ENCODE measurements at regions not wholly inside any gene's neighbourhood (a gene's known extent, or its start where the extent isn't known, plus 50 kb on each side); places are given as distances from the start of the nearest gene placed in this dataset.
A peak's percentile ranks its signal among the peaks of the same experiment; 100 is the strongest.

DNA sequence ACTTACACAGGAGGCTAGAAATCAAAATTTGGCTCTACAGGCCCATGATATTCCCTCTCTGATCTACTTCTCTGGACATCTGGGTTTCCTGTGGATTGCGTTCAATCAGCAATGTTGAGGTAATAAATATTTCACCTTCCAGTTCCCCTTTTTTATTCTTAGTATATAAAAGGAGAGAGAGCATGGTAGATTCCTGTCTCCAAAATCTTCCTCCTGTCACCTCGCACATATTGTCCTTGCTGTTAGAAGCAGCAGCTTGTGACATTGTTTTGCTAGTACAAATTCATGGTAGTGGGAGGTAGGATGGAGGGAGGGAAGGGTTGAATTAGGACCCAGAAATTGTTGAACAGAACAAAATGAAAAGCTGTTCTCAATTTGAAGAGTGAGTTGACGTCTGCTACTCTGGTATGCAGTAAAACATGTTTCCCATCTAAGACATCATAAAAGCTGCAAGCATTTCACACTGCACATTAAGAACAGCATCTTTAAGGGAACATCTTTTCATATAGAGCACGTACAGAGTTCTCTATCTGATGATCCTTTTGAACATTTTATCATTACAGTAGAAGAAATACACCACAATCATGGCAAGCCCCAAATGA lies 156.4 kb downstream of the RDH14 start:
- POLR2A ChIA-PET = no interaction called here
- H3K36me3 Mint-ChIP-seq (ENCODE audit: low read depth) = no peaks in the 10 kb centered on the region
- H3K4me3 Mint-ChIP-seq = no peak overlapping the region
- H3K27me3 Mint-ChIP-seq = peaks cover 7% of the 10 kb centered on the region
- no peaks in the 10 kb centered on the region for H3K9me3 Mint-ChIP-seq
- CTCF ChIA-PET = interaction anchor here (1.7 kb wide), 1 partner anchor 16 kb away, joined by 5 read pairs; no protein-coding TSS in a partner anchor
- no peak for DNase-seq
- H3K27ac Mint-ChIP-seq = no peak overlapping the region
- no peaks in the 10 kb centered on the region for H3K4me1 Mint-ChIP-seq

DNA sequence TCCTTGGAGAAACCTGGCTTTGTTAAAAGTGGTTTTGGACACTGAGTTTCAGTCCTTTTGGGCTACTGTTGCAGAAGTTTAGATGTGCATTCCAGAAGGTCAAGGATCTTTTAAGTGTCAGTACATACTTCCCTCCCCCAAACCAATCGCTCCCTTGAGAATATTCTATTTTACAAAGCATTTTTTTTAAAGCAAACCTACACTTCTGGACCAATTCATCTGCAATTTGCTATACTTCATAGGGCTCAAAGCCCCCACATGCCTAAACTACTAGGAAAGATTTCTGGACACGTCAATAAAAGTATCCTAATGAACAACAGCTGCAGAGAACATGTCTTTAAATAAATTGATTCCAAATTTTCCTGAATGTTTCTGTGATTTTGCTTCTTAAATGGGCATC lies 157.6 kb downstream of the RDH14 start:
- Mint-ChIP-seq H3K9me3 (no peaks in the 10 kb centered on the region), H3K27ac (no peak overlapping the region), H3K4me3 (no peak overlapping the region), H3K27me3 (peaks cover 7% of the 10 kb centered on the region), H3K4me1 (no peaks in the 10 kb centered on the region), H3K36me3 (ENCODE audit: low read depth) (no peaks in the 10 kb centered on the region)
- DNase-seq = no peak
- CTCF ChIA-PET = no interaction called here
- POLR2A ChIA-PET = no interaction called here

DNA sequence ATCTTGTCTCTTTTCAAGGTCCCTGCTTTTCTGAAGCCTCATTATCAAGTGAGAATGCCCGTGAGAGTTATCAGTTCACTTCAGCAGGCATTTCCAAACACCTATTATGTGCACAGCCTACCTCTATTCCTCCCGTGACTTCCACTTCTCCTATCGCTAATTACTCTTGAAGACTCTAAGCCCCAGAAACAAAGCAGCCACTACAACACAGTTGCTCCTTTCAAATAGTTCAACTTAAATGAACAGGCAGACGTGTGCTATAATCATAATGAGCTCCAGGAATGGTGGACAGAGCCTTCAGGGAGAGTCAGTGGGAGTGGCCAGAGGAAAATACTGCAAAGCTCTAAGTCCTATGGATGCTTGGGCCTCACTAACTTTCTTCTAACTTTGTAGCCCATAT lies 159.0 kb downstream of the RDH14 start:
- no peak overlapping the region for H3K27ac Mint-ChIP-seq
- H3K4me3 Mint-ChIP-seq = no peak overlapping the region
- ChIA-PET POLR2A (no interaction called here), CTCF (no interaction called here)
- H3K27me3 Mint-ChIP-seq = peaks cover 8% of the 10 kb centered on the region
- H3K4me1 Mint-ChIP-seq = no peaks in the 10 kb centered on the region
- no peaks in the 10 kb centered on the region for H3K36me3 Mint-ChIP-seq (ENCODE audit: low read depth)
- DNase-seq = no peak
- H3K9me3 Mint-ChIP-seq = no peaks in the 10 kb centered on the region

DNA sequence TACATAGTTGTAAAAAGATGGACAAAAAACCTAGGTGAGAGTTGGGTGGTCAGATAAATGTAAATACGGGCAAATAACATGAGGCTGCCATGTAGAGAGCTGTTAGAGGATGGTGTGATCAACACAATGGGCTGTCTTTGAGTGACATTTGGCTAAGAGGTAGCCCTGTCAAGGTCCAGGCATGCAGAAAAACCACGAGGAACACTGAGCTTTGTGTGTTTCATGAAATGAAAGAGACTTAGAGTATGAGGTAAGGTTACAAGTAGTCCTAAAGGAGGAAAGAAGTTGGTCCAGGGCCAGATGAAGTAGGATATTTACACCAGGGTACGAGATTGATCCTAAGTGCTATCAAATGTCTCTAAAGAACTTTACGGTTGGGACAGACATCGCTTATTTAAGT lies 160.9 kb downstream of the RDH14 start:
- ChIA-PET POLR2A (no interaction called here), CTCF (no interaction called here)
- no peak overlapping the region for H3K27ac Mint-ChIP-seq
- no peak for DNase-seq
- H3K9me3 Mint-ChIP-seq = no peaks in the 10 kb centered on the region
- H3K4me3 Mint-ChIP-seq = no peak overlapping the region
- H3K27me3 Mint-ChIP-seq = peaks cover 8% of the 10 kb centered on the region
- no peaks in the 10 kb centered on the region for H3K4me1 Mint-ChIP-seq
- H3K36me3 Mint-ChIP-seq (ENCODE audit: low read depth) = no peaks in the 10 kb centered on the region

DNA sequence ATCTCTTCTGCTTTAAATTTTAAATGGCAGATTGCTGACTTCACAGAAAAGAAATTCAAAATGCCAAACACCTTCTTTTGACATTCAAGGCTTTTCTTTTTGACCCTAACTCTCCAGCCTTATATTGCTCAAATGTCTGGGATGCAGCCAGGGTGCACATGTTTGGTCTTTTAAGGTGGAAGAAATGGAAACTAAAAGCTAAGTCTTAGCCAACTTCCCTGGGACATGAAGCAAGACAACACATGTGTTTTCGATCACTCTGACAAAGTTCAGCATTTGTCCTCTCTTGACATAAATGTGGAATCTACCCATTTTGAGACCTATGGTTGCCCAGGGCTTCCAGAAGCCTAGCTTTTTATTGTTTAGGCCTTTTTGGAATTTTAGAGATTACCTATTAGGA lies 161.6 kb downstream of the RDH14 start:
- Mint-ChIP-seq H3K27ac (no peak overlapping the region), H3K9me3 (no peaks in the 10 kb centered on the region), H3K36me3 (ENCODE audit: low read depth) (no peaks in the 10 kb centered on the region), H3K4me3 (no peak overlapping the region), H3K4me1 (no peaks in the 10 kb centered on the region), H3K27me3 (peaks cover 8% of the 10 kb centered on the region)
- ChIA-PET POLR2A (no interaction called here), CTCF (no interaction called here)
- no peak for DNase-seq

DNA sequence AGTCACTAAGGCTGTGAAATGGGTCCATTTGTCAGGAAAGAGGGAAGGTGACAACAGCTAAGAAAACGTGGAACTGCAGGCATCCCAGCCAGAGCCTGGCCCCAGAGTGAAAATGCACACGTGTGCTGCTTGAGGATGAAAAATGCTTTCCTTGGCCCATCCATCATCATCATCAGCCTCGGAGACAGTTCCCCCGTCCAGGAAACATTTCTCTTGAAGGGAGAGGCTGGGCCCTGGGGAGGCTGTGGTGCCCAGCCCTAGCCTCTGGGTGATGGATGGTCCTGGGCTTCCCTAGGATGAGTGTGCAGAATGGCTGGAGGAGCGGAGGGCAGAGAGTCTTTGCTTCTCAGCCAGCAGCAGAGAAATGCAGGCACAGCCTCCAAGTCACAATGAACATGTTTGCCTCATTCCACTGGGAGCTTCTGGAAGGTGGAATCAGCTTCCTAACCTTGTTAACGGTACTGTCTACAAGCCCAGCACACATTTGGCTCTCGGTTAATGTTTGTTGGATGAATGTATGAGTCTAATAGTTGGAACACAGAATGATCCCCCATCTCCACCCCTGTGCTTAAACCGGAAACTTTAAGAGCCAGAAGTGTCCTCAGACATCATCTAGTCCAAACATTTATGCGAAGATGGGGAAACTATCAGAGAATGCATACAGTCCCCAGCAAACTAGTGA lies 164.0 kb downstream of the RDH14 start:
- H3K27me3 Mint-ChIP-seq = peaks cover 1% of the 10 kb centered on the region
- no peaks in the 10 kb centered on the region for H3K9me3 Mint-ChIP-seq
- DNase-seq = no peak
- H3K4me3 Mint-ChIP-seq = no peak overlapping the region
- CTCF ChIA-PET = no interaction called here
- POLR2A ChIA-PET = no interaction called here
- no peak overlapping the region for H3K27ac Mint-ChIP-seq
- H3K36me3 Mint-ChIP-seq (ENCODE audit: low read depth) = no peaks in the 10 kb centered on the region
- H3K4me1 Mint-ChIP-seq = no peaks in the 10 kb centered on the region

DNA sequence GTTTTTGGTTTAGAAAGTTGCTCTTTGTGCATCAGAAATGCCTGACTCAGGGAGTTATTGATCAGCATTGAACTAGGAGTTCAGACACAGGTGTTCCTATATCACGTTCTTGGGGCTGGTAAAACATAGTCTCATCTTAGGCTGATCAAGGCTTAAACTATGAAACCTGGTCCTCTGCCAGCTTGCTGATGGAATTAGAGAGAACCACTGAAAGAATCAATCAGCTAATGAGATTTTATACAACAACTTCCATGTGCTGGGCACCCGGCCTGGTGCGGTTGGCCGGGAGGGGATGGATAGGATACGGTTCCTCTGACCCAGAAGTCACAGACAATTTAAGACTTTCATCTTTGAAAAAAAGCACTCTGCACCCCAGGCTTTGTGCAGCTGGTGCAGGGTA lies 164.9 kb downstream of the RDH14 start:
- no peak for DNase-seq
- Mint-ChIP-seq H3K4me3 (no peak overlapping the region), H3K36me3 (ENCODE audit: low read depth) (no peaks in the 10 kb centered on the region), H3K27ac (no peak overlapping the region), H3K27me3 (peaks cover 1% of the 10 kb centered on the region), H3K9me3 (no peaks in the 10 kb centered on the region), H3K4me1 (no peaks in the 10 kb centered on the region)
- POLR2A ChIA-PET = no interaction called here
- CTCF ChIA-PET = no interaction called here

DNA sequence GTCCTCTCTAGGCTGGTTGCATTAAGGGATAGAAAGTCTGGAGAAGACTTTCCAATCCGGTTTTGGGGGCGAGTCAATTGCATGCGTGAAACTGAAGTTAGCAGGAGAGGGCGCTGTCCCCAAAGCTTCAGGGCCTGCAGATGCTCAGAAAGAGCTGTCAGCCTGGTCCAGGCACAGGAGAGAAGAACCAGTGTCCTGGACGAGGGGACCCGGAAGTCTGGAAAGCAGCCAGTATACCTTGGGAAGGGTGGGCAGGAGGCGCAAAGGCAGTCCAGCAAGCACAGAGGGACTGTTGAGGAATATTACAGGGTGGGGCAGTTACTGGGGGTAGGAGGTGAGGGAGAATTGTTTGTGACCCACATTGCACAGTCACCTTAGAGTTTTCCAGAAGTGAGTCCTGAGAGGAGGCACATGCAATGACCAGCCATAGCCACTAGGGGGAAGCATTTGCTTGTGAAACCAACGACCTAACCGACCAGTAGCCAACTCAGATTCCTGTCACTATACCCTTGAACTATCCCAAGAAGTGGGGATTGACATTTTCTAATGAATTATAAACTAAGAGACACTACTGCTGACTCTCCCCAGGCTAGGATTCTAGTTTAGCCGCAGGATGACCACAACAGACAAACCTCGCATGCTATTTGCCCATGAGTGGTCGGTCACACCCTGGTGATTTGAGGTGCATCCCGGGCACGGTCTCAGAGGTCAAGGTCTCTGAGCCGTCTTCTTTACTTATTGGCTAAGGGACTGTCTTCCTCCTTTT lies 172.8 kb downstream of the RDH14 start:
- CTCF ChIA-PET = interaction anchor here (0.8 to 2.9 kb wide), 7 partner anchors 9 to 23 kb away, joined by 3 to 8 read pairs (median 5); no protein-coding TSS in a partner anchor
- DNase-seq = peak; percentile 62

DNA sequence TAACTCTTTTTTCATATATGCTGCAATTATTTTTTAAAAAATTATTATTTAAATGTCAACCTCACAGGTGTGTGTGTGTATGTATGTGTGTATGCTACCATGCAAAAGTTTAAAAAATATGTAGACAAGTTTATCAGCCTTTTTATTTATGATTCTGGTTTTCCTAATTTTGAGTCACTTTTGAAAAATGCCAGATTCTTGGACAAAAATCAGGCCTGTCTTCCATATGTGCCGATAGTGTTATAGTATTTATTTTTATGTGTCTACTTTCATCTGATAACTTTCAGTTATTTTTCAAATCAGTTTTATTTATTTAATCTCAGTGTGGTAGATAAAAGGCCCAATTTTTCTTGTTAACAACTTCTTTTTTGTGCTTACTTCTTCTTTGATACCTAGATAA lies 176.2 kb downstream of the RDH14 start:
- Mint-ChIP-seq H3K9me3 (no peaks in the 10 kb centered on the region), H3K27me3 (peaks cover 6% of the 10 kb centered on the region), H3K4me3 (no peak overlapping the region), H3K36me3 (ENCODE audit: low read depth) (no peaks in the 10 kb centered on the region), H3K27ac (no peak overlapping the region), H3K4me1 (no peaks in the 10 kb centered on the region)
- CTCF ChIA-PET = no interaction called here
- no peak for DNase-seq
- POLR2A ChIA-PET = no interaction called here

More for the DNA sequence above, 172.8 kb downstream of the RDH14 start:
- Mint-ChIP-seq H3K4me3 (no peak overlapping the region), H3K4me1 (no peaks in the 10 kb centered on the region), H3K36me3 (ENCODE audit: low read depth) (no peaks in the 10 kb centered on the region), H3K9me3 (no peaks in the 10 kb centered on the region), H3K27me3 (peaks cover 4% of the 10 kb centered on the region), H3K27ac (no peak overlapping the region)
- POLR2A ChIA-PET = no interaction called here

DNA sequence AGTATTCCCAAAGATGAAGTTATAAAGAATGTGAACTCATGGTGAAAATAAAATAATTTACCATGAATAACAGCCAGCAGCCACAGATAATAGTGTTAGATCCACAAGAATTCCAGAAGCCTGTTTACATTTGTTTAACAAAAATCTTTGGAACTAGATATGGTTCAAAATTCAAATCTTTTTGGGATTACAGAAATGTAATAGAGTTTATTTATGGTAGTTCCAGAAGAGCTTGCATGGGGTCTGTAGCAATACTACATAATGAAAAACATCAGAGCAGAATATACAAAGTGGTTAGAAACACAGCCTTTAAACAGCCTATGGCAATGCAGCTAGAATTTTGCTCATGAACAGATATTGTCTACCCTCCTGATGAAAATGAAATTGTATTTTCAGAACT lies 179.1 kb downstream of the RDH14 start:
- ChIA-PET CTCF (no interaction called here), POLR2A (no interaction called here)
- H3K4me1 Mint-ChIP-seq = no peaks in the 10 kb centered on the region
- H3K27me3 Mint-ChIP-seq = peaks cover 6% of the 10 kb centered on the region
- no peak overlapping the region for H3K27ac Mint-ChIP-seq
- H3K9me3 Mint-ChIP-seq = no peaks in the 10 kb centered on the region
- no peak for DNase-seq
- no peaks in the 10 kb centered on the region for H3K36me3 Mint-ChIP-seq (ENCODE audit: low read depth)
- H3K4me3 Mint-ChIP-seq = no peak overlapping the region

DNA sequence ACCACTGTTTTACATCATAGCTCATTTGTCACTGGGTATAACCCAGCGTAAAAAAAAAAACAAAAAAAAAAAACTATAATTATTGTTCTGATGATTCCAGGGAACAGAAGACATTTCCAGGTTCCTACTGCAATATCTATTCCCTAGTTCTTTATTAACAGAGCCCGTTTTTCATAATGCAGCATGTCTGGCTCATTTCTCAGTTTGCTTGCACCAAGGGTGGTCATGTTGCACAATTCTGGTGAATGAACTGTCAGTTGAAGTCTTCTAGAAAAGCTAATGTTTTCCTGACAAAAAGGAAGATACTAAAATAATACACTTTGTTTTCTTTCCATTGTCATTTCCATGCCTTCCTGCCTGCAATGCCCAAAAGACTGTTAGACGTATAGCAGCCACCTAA lies 180.1 kb downstream of the RDH14 start:
- H3K9me3 Mint-ChIP-seq = no peaks in the 10 kb centered on the region
- no peak for DNase-seq
- H3K27ac Mint-ChIP-seq = no peak overlapping the region
- ChIA-PET CTCF (interaction anchor here (1.3 to 3.4 kb wide), 2 partner anchors 9 to 29 kb away, joined by 3 to 8 read pairs; no protein-coding TSS in a partner anchor), POLR2A (no interaction called here)
- no peaks in the 10 kb centered on the region for H3K4me1 Mint-ChIP-seq
- H3K36me3 Mint-ChIP-seq (ENCODE audit: low read depth) = no peaks in the 10 kb centered on the region
- H3K4me3 Mint-ChIP-seq = no peak overlapping the region
- H3K27me3 Mint-ChIP-seq = peaks cover 6% of the 10 kb centered on the region

DNA sequence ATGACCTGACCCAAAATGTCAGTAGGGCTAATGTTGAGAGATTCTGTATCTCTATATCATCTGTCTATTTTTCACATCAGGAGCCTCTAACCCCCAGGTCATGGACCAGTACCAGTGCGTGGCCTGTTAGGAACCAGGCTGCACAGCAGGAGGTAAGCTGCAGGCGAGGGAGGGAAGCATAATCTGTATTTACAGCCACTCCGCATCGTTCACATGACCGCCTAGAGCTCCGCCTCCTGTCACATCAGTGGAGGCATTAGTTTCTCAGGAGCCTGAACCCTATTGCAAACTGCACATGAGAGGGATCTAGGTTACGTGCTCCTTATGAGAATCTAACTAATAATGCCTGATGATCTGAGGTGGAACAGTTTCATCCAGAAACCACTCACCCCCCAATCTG lies 180.6 kb downstream of the RDH14 start:
- no peak overlapping the region for H3K27ac Mint-ChIP-seq
- no peak overlapping the region for H3K4me3 Mint-ChIP-seq
- no peaks in the 10 kb centered on the region for H3K4me1 Mint-ChIP-seq
- POLR2A ChIA-PET = no interaction called here
- no peak for DNase-seq
- no peaks in the 10 kb centered on the region for H3K9me3 Mint-ChIP-seq
- H3K36me3 Mint-ChIP-seq (ENCODE audit: low read depth) = no peaks in the 10 kb centered on the region
- peaks cover 6% of the 10 kb centered on the region for H3K27me3 Mint-ChIP-seq
- CTCF ChIA-PET = interaction anchor here (1.3 to 3.4 kb wide), 2 partner anchors 9 to 29 kb away, joined by 3 to 8 read pairs; no protein-coding TSS in a partner anchor

DNA sequence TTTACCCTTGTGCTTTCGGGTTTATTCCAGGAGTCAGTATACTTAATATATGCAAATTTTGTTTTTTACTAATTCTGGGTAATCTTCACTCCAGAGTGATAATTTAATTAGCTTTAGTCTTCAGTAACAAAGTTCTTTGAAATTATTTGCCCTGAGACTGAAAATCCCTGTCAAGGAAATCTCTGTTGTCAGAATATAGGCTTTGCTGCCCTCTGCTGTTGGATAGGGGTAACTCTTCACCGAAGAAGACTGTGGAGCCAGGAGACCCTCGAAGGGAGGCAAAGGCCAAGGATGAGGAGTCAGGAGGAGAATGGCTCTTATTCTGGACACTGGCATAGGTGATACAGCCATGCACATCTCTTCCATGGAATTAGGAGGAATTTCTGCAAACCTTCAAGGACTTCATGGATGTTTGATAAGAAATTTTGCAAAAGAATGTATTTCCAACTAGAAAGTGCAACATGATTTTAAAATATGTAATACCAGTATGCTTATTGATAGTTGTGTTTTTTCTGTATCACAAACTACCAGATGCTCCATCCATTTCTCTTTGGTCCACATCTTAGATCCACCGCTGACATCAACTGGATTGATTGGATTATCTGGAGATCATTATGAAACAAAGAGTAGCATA lies 182.3 kb downstream of the RDH14 start:
- ChIA-PET POLR2A (no interaction called here), CTCF (interaction anchor here (3.4 kb wide), 1 partner anchor 11 kb away, joined by 8 read pairs; no protein-coding TSS in a partner anchor)
- DNase-seq = no peak
- no peak overlapping the region for H3K4me3 Mint-ChIP-seq
- peaks cover 8% of the 10 kb centered on the region for H3K27me3 Mint-ChIP-seq
- H3K9me3 Mint-ChIP-seq = no peaks in the 10 kb centered on the region
- H3K4me1 Mint-ChIP-seq = no peaks in the 10 kb centered on the region
- no peak overlapping the region for H3K27ac Mint-ChIP-seq
- no peaks in the 10 kb centered on the region for H3K36me3 Mint-ChIP-seq (ENCODE audit: low read depth)
